Caco-2 (cell line): ENCODE measurements at regions not wholly inside any gene's neighbourhood (a gene's known extent, or its start where the extent isn't known, plus 50 kb on each side); places are given as distances from the start of the nearest gene placed in this dataset.

Experiments
- BruUV-seq: library from RNA; stranded (reverse); fragments of 400-500 nt; replicated peaks from 2 replicates; lab custom pipeline; 2021; lab: Mats Ljungman, UMichigan
- CTCF ChIA-PET: fragments of 300-600 bp; sonication (Branson Sonifier 250); formaldehyde crosslinking; loops from one replicate; lab custom pipeline; 2022; ENCODE audit warnings: antibody characterized with exemption; lab: Charles Lee
- POLR2A ChIA-PET: fragments of 300-600 bp; sonication (Branson Sonifier 250); formaldehyde crosslinking; loops from one replicate; lab custom pipeline; 2022; ENCODE audit warnings: antibody characterized with exemption; lab: Charles Lee
- DNase-seq, 2 experiments: peaks; one replicate each; pipeline versions ENCODE4 v3.0.0 to v3.0.0-alpha.2; 2020 to 2022
- H3K27me3 ChIP-seq: replicated peaks from 2 replicates; pipeline ENCODE4 v1.6.0; 2011; ENCODE audit warnings: low read length; ENCODE audit not compliant: control insufficient read depth, insufficient read depth
- H3K36me3 ChIP-seq: 2 replicates; pipeline ENCODE4 v1.5.1; 2011; ENCODE audit warnings: low read length; ENCODE audit not compliant: control insufficient read depth, insufficient read depth
- H3K4me1 ChIP-seq: fragments of 250-450 bp; sonication (Bioruptor Pico); 2 replicates; pipeline ENCODE4 v1.5.1; 2020; ENCODE audit warnings: mild to moderate bottlenecking
- H3K4me3 ChIP-seq: 2 replicates; pipeline ENCODE4 v1.5.1; 2011; ENCODE audit warnings: low read depth, mild to moderate bottlenecking, control low read depth, low read length
- H3K9me3 ChIP-seq: fragments of 250-450 bp; sonication (Bioruptor Pico); 2 replicates; pipeline ENCODE4 v1.5.1; 2020; ENCODE audit warnings: mild to moderate bottlenecking, moderate library complexity
- H3K27ac Mint-ChIP-seq: one replicate; pipeline ENCODE4 v1.8.0; 2022; ENCODE audit warnings: mixed read lengths; ENCODE audit not compliant: unreplicated experiment
- H3K27me3 Mint-ChIP-seq: one replicate; pipeline ENCODE4 v1.8.0; 2022; ENCODE audit warnings: mixed read lengths; ENCODE audit not compliant: insufficient read depth, unreplicated experiment
- H3K36me3 Mint-ChIP-seq: one replicate; pipeline ENCODE4 v1.8.0; 2022; ENCODE audit warnings: mild to moderate bottlenecking, mixed read lengths; ENCODE audit not compliant: insufficient read depth, unreplicated experiment
- H3K4me1 Mint-ChIP-seq: one replicate; pipeline ENCODE4 v1.8.0; 2022; ENCODE audit warnings: low read depth, mixed read lengths; ENCODE audit not compliant: unreplicated experiment
- H3K4me3 Mint-ChIP-seq: one replicate; pipeline ENCODE4 v1.8.0; 2022; ENCODE audit warnings: mild to moderate bottlenecking, moderate library complexity, mixed read lengths; ENCODE audit not compliant: unreplicated experiment
- H3K9me3 Mint-ChIP-seq: one replicate; pipeline ENCODE4 v1.8.0; 2022; ENCODE audit warnings: mixed read lengths; ENCODE audit not compliant: unreplicated experiment
- intact Hi-C: fragments of 100-400 bp; cut with micrococcal nuclease; formaldehyde crosslinking; loops from one replicate; pipeline ENCODE4 v1.10.0; 2022; ENCODE audit not compliant: unreplicated experiment
- TF ChIP-seq, protein P1 (sequence below), 2 experiments: fragments of 200-600 bp in 1 of 2; IDR thresholded peaks; 1 replicate in 1 of 2; 2 replicates in 1 of 2; pipeline versions ENCODE4 v1.5.1 to v1.8.0; 2011 to 2022; ENCODE audit warnings: antibody characterized with exemption in 1 of 2, control low read depth in 1 of 2, inconsistent platforms in 1 of 2, low read depth in 1 of 2, low read length in 1 of 2, mild to moderate bottlenecking in 1 of 2, moderate library complexity in 1 of 2; ENCODE audit not compliant: insufficient read depth in 1 of 2, severe bottlenecking in 1 of 2, unreplicated experiment in 1 of 2

DNA sequence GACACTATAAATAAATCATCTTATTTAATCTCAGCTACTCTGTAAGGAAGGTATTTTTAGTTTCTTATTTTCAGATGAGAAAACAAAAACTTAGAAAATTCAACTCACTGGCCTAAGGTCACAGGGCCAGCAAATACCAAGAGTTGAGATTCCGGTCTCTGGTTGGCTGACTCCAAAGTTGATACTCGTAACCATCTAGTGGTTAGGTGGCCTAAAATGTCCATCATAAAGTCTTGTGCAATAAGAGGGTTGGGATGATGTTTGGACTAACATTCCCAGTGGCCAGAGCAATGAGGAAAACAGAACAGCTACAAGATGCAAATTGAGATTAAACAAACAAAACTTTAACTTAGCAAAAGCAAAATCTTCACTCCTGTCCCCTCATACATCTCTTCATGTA, 360.3 kb downstream of the FIGN start:
- H3K4me3 ChIP-seq: no peak overlapping the region
- BruUV-seq: no TSS peak
- intact Hi-C loops: no loop called here
- H3K27me3 ChIP-seq: no peaks in the 10 kb centered on the region
- Mint-ChIP-seq H3K9me3 (no peaks in the 10 kb centered on the region), H3K36me3 (no peaks in the 10 kb centered on the region), H3K4me1 (peaks cover 7% of the 10 kb centered on the region), H3K4me3 (no peak overlapping the region), H3K27ac (no peak overlapping the region), H3K27me3 (no peaks in the 10 kb centered on the region)
- H3K36me3 ChIP-seq: no peaks in the 10 kb centered on the region
- ChIA-PET CTCF (no interaction called here), POLR2A (no interaction called here)
- TF ChIP-seq, protein P1, sequence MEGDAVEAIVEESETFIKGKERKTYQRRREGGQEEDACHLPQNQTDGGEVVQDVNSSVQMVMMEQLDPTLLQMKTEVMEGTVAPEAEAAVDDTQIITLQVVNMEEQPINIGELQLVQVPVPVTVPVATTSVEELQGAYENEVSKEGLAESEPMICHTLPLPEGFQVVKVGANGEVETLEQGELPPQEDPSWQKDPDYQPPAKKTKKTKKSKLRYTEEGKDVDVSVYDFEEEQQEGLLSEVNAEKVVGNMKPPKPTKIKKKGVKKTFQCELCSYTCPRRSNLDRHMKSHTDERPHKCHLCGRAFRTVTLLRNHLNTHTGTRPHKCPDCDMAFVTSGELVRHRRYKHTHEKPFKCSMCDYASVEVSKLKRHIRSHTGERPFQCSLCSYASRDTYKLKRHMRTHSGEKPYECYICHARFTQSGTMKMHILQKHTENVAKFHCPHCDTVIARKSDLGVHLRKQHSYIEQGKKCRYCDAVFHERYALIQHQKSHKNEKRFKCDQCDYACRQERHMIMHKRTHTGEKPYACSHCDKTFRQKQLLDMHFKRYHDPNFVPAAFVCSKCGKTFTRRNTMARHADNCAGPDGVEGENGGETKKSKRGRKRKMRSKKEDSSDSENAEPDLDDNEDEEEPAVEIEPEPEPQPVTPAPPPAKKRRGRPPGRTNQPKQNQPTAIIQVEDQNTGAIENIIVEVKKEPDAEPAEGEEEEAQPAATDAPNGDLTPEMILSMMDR (IDR thresholded peaks at IDR 0.05; ENCODE audit: insufficient read depth in 1 of 2, low read depth in 1 of 2, low read length in 1 of 2, severe bottlenecking in 1 of 2, unreplicated experiment in 1 of 2): no peak
- H3K9me3 ChIP-seq: no peaks in the 10 kb centered on the region
- no peak for DNase-seq
- no peaks in the 10 kb centered on the region for H3K4me1 ChIP-seq

DNA sequence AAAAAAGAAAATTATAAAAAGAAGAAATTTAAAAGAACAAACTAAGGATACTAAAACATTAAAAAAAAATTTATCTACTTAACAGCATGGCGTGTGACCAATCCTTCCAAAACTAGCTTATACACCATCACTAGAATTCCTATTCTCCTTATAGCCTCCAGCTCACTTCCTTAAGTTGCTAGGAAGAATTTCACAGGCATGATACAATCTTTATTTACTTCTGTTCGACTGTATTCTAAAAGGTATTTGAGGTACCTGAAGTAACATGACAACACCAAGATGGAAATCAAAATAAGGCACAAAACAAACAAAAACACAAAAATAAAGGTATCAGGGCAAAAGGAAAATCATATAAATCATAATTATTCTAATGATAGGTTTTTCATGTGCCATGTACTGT, 360.7 kb downstream of the FIGN start:
- ChIA-PET CTCF (no interaction called here), POLR2A (no interaction called here)
- peaks cover 7% of the 10 kb centered on the region for H3K4me1 Mint-ChIP-seq
- no peak overlapping the region for H3K4me3 ChIP-seq
- H3K4me3 Mint-ChIP-seq: no peak overlapping the region
- H3K36me3 Mint-ChIP-seq: no peaks in the 10 kb centered on the region
- H3K27me3 ChIP-seq: no peaks in the 10 kb centered on the region
- no peaks in the 10 kb centered on the region for H3K9me3 Mint-ChIP-seq
- no peaks in the 10 kb centered on the region for H3K9me3 ChIP-seq
- H3K27ac Mint-ChIP-seq: no peak overlapping the region
- H3K27me3 Mint-ChIP-seq: no peaks in the 10 kb centered on the region
- no peaks in the 10 kb centered on the region for H3K36me3 ChIP-seq
- no TSS peak for BruUV-seq
- no peaks in the 10 kb centered on the region for H3K4me1 ChIP-seq
- DNase-seq: no peak
- TF ChIP-seq, protein P1 (IDR thresholded peaks at IDR 0.05; ENCODE audit: insufficient read depth in 1 of 2, low read depth in 1 of 2, low read length in 1 of 2, severe bottlenecking in 1 of 2, unreplicated experiment in 1 of 2): no peak
- intact Hi-C loops: no loop called here

DNA sequence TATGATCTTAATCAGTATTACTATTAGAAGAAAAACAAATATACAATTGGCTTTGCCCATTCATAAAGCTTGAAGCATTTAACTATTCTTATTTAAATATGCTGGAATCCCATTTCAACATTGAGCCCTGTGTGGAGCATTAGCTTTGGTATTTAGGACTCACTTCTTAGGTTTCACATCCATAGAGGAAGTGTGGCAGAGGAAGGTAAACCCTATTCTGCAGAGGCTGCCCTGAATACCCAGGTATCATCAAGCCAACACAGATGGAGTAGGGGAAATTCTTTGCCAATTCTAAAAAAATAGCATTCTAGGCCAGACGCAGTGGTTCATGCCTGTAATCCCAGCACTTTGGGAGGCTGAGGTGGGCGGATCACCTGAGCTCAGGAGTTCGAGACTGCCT, 361.5 kb downstream of the FIGN start:
- ChIA-PET POLR2A (no interaction called here), CTCF (no interaction called here)
- TF ChIP-seq, protein P1 (IDR thresholded peaks at IDR 0.05; ENCODE audit: insufficient read depth in 1 of 2, low read depth in 1 of 2, low read length in 1 of 2, severe bottlenecking in 1 of 2, unreplicated experiment in 1 of 2): no peak
- no peaks in the 10 kb centered on the region for H3K27me3 ChIP-seq
- no peak for DNase-seq
- no TSS peak for BruUV-seq
- H3K4me1 Mint-ChIP-seq: peaks cover 7% of the 10 kb centered on the region
- no peaks in the 10 kb centered on the region for H3K27me3 Mint-ChIP-seq
- H3K27ac Mint-ChIP-seq: no peak overlapping the region
- peaks cover under 1% of the 10 kb centered on the region; the same call in 1 of the 2 replicates for H3K4me1 ChIP-seq
- no peak overlapping the region for H3K4me3 ChIP-seq
- H3K9me3 ChIP-seq: no peaks in the 10 kb centered on the region
- intact Hi-C loops: no loop called here
- H3K36me3 ChIP-seq: no peaks in the 10 kb centered on the region
- H3K4me3 Mint-ChIP-seq: no peak overlapping the region
- H3K9me3 Mint-ChIP-seq: no peaks in the 10 kb centered on the region
- H3K36me3 Mint-ChIP-seq: no peaks in the 10 kb centered on the region
